Large intestine (tissue), 3 donors: ENCODE measurements at regions not wholly inside any gene's neighbourhood (a gene's known extent, or its start where the extent isn't known, plus 50 kb on each side); places are given as distances from the start of the nearest gene placed in this dataset.
A peak's percentile ranks its signal among the peaks of the same experiment; 100 is the strongest.

Experiments
- DNase-seq, 2 donors: peaks; one replicate each; pipeline versions ENCODE4 v3.0.0 to v3.0.0-alpha.2; 2013
- H3K27ac ChIP-seq: one replicate; pipeline ENCODE4 v1.5.1; 2013; ENCODE audit warnings: low read length
- H3K27me3 ChIP-seq: 2 replicates; pipeline ENCODE4 v1.6.1; 2013; ENCODE audit warnings: low read length; ENCODE audit not compliant: control insufficient read depth, insufficient read depth
- H3K36me3 ChIP-seq: 2 replicates; pipeline ENCODE4 v1.6.1; 2013; ENCODE audit warnings: low read length; ENCODE audit not compliant: control insufficient read depth, insufficient read depth
- H3K4me1 ChIP-seq: one replicate; pipeline ENCODE4 v1.6.1; 2013; ENCODE audit warnings: low read length; ENCODE audit not compliant: control insufficient read depth, insufficient read depth
- H3K4me3 ChIP-seq: one replicate; pipeline ENCODE4 v1.5.1; 2013; ENCODE audit warnings: low read length
- H3K9me3 ChIP-seq: one replicate; pipeline ENCODE4 v1.6.1; 2013; ENCODE audit warnings: mild to moderate bottlenecking, low read depth, low read length, moderate library complexity; ENCODE audit not compliant: control insufficient read depth
- WGBS: methylation state at CpG from one replicate; pipeline ENCODE4 v1.1.5; 2013; ENCODE audit warnings: low lambda C conversion rate; ENCODE audit not compliant: insufficient coverage; 5-methylcytosine and 5-hydroxymethylcytosine counted together

- no peak for DNase-seq
- Histone ChIP-seq H3K4me3 (no peak overlapping the region), H3K9me3 (no peaks in the 10 kb centered on the region), H3K27ac (no peak overlapping the region), H3K36me3 (no peaks in the 10 kb centered on the region), H3K4me1 (no peaks in the 10 kb centered on the region), H3K27me3 (no peaks in the 10 kb centered on the region)
- no CpG with 5 or more reads among the region's 3 CpGs for WGBS
Observed at GRCh38 chr13:22161871-22162270, 491.0 kb downstream of the FGF9 start.

DNA sequence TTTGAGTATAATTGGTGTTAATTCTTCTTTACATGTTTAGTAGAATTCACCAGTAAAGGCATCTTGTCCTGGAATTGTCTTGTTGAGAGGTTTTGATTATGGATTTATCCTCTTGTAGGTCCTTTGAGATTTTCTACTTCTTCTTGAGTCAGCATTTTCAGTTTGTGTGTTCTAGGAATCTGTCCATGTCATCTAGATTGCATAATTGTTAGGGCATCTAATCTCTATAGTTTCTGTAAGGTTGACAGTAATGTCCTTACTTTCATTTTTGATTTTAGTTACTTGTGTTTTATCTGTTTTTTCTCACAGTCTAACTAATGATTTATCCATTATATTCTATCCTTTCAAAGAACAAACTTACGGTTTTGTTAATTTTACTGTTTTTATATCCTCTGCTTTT lies 492.0 kb downstream of the FGF9 start:
- DNase-seq = peak; percentile 15 to 23
- WGBS = 72% methylated on average over 1 of the region's 1 CpG
- no peaks in the 10 kb centered on the region for H3K4me1 ChIP-seq

DNA sequence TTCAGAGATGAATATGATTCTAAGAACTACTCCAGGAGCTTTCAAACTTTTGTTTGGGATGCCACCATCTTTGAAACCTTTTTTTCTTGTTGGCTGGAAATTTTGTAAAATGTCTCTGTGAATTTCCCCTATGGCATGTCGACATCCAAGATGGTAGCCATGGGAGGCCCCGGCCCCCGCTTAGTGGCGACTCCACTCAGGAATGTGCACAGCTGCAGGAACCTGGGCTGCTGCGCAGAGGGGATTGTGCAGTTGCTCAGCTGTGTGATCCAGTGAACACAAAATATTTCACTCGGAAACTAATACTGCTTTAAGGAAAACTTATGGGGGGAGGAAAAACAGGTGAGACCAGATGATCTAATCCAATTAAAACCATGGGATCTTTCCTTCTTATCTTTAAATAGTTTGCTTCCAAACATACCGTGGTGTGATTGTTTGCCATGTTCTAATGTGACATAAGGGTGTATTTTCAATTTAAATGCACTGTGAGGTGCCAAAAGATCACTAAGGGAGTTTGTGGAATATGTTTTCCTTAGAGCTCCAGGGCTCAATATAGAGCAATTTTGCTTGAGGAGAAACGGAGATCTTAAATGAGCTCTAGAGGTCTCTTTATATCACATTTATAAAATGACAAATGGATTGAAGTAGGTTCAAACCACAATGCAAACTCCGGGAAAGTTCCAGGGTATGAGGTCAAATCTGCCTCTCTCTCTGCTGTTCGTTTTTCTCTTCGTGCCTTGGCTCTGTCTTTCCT lies 497.7 kb downstream of the FGF9 start:
- Histone ChIP-seq H3K36me3 (no peaks in the 10 kb centered on the region), H3K27ac (no peak overlapping the region), H3K4me3 (no peak overlapping the region), H3K9me3 (no peaks in the 10 kb centered on the region), H3K4me1 (no peaks in the 10 kb centered on the region), H3K27me3 (no peaks in the 10 kb centered on the region)
- 76% methylated on average over 3 of the region's 11 CpGs for WGBS
- DNase-seq = no peak

More for the DNA sequence above, 492.0 kb downstream of the FGF9 start:
- Histone ChIP-seq H3K27me3 (no peaks in the 10 kb centered on the region), H3K4me3 (no peak overlapping the region), H3K36me3 (no peaks in the 10 kb centered on the region), H3K9me3 (no peaks in the 10 kb centered on the region), H3K27ac (peak overlapping the region; percentile 27)

- H3K27me3 ChIP-seq = no peaks in the 10 kb centered on the region
- DNase-seq = no peak
- no peaks in the 10 kb centered on the region for H3K4me1 ChIP-seq
- 20% methylated on average over 1 of the region's 2 CpGs for WGBS
- H3K27ac ChIP-seq = no peak overlapping the region
- no peaks in the 10 kb centered on the region for H3K36me3 ChIP-seq
- no peaks in the 10 kb centered on the region for H3K9me3 ChIP-seq
- H3K4me3 ChIP-seq = no peak overlapping the region
Observed at GRCh38 chr13:22169473-22169872, 498.6 kb downstream of the FGF9 start.

- Histone ChIP-seq H3K36me3 (no peaks in the 10 kb centered on the region), H3K4me3 (no peak overlapping the region), H3K27ac (no peak overlapping the region), H3K27me3 (no peaks in the 10 kb centered on the region), H3K4me1 (no peaks in the 10 kb centered on the region), H3K9me3 (no peaks in the 10 kb centered on the region)
- no CpG with 5 or more reads among the region's 2 CpGs for WGBS
- DNase-seq = no peak
Observed at GRCh38 chr13:22173610-22174009, 502.7 kb downstream of the FGF9 start.

- no peaks in the 10 kb centered on the region for H3K36me3 ChIP-seq
- H3K27me3 ChIP-seq = no peaks in the 10 kb centered on the region
- H3K4me3 ChIP-seq = no peak overlapping the region
- H3K27ac ChIP-seq = no peak overlapping the region
- DNase-seq = no peak
- H3K4me1 ChIP-seq = no peaks in the 10 kb centered on the region
- no peaks in the 10 kb centered on the region for H3K9me3 ChIP-seq
- WGBS = no CpG with 5 or more reads among the region's 8 CpGs
Observed at GRCh38 chr13:22175241-22175640, 504.4 kb downstream of the FGF9 start.

- no peak for DNase-seq
- Histone ChIP-seq H3K27me3 (no peaks in the 10 kb centered on the region), H3K4me1 (no peaks in the 10 kb centered on the region), H3K4me3 (no peak overlapping the region), H3K27ac (no peak overlapping the region), H3K36me3 (no peaks in the 10 kb centered on the region), H3K9me3 (no peaks in the 10 kb centered on the region)
- 100% methylated on average over 1 of the region's 7 CpGs for WGBS
Observed at GRCh38 chr13:22175815-22176214, 504.9 kb downstream of the FGF9 start.

DNA sequence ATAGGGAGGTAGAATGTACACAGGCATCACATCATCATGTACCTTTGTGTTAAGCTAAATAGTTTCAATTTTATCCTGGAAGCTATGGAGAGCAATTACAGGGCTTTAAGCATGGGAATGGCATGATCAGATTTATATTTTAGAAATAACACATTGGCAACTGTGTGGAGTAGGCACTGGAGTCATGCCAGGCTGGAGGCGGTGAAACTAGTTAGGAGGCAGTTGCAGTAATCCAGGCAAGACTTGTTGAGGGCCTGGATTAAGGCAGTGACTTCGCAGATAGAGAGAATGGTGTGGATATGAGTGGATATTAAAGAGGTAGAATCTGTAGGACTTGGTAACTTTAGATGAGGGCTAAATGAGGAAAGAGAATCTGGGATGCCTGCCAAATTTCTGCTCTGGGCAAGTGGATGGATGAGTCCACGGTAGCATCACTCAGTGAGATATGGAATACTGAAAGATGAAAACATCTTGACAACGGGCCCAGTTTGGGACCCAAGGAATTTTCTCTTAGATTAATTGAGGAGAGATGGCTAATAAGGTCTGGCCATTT lies 506.2 kb downstream of the FGF9 start:
- DNase-seq = no peak
- Histone ChIP-seq H3K9me3 (no peaks in the 10 kb centered on the region), H3K27ac (no peak overlapping the region), H3K4me3 (no peak overlapping the region), H3K4me1 (no peaks in the 10 kb centered on the region), H3K27me3 (no peaks in the 10 kb centered on the region), H3K36me3 (no peaks in the 10 kb centered on the region)
- WGBS = 83% methylated on average over 1 of the region's 4 CpGs

- H3K27ac ChIP-seq = no peak overlapping the region
- no peak overlapping the region for H3K4me3 ChIP-seq
- DNase-seq = no peak
- 100% methylated on average over 2 of the region's 2 CpGs for WGBS
- no peaks in the 10 kb centered on the region for H3K27me3 ChIP-seq
- no peaks in the 10 kb centered on the region for H3K36me3 ChIP-seq
- H3K9me3 ChIP-seq = no peaks in the 10 kb centered on the region
- H3K4me1 ChIP-seq = no peaks in the 10 kb centered on the region
Observed at GRCh38 chr13:22178878-22179277, 508.0 kb downstream of the FGF9 start.

DNA sequence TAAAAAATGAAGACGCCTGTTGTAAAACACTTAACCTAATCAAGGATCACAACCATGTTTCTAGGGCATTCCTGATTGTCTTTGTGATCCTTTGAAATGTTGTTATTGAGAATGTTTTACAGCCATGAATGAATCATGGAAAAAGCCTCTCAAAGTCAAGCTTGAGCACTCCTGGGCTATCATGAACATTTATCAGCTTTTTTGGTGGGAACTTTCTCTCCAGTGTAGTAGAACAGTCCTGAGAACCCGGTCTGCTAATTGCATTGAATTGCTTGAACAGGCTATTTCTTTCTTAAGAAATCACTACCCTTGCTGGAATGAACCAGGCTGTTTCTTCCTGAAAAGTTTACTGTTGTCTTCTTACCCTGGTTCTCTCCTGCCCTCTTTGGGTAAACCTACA lies 516.5 kb downstream of the FGF9 start:
- no peaks in the 10 kb centered on the region for H3K36me3 ChIP-seq
- H3K4me1 ChIP-seq = no peaks in the 10 kb centered on the region
- no peaks in the 10 kb centered on the region for H3K27me3 ChIP-seq
- H3K27ac ChIP-seq = no peak overlapping the region
- no peak overlapping the region for H3K4me3 ChIP-seq
- no CpG with 5 or more reads among the region's 2 CpGs for WGBS
- H3K9me3 ChIP-seq = no peaks in the 10 kb centered on the region
- DNase-seq = no peak
